ENCODE measurements at regions not wholly inside any gene's neighbourhood (a gene's known extent, or its start where the extent isn't known, plus 50 kb on each side); places are given as distances from the start of the nearest gene placed in this dataset.

DNA sequence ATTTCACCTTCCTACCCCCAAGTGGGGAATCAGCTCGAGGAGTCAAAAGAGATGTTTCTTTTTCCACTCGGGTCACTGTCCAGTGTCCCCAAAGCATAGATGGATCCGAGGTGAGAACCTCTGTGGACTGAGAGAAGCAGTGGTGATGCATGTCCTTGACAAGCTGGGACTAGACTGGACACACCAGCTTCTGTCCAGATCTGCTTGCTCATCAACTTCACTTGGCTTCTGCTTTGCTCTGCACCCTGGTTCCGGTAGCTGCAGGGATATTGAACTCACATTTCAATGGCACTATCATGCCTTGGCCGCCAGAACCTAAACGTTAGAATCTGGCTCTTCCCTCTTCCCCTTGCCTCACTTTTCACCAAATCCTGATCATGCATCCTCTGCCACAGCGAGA, 50.3 kb upstream of the CXCL12 start:
- no peak for DNase-seq

GRCh38 chr10:44436240-44436639, 51.3 kb upstream of the CXCL12 start:
- DNase-seq, result no peak

GRCh38 chr10:44437840-44438511, 53.1 kb upstream of the CXCL12 start:
- DNase-seq, result no peak

- DNase-seq, result no peak
These were observed 54.5 kb upstream of the CXCL12 start for GRCh38 chr10:44439239-44439957.

DNA sequence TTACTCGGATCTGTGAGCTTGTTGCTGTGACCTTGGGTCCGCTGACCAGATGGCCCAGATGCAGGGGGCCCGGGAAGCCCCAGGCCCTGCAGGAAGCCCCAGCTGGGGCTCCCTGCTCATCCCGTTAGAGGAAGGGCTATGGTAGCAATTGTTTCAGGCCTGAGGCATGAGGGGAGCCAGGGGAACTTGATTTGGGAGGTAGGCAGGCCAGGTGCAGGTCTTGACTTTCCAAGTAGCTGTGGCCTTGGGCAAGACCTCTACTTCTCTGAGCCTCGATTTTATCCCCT, 55.0 kb upstream of the CXCL12 start:
- no peak for DNase-seq

DNA sequence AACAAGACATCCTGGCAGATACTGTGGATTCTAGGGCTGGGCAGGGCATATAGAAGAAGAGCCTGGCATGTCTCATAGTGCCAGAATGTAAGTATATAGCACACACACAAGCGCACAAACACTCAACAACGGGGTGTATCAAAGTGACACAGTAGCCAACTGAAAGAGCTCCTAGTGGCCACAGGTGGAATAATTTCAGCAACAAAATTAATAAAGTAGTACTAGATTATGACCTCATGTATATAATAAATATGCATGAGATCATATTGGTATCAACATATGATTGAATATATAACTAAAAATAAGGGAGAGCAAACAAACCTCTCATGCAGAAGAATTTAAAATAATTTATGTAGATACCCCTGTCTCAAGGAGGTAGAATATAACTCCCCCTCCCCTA, 72.4 kb upstream of the CXCL12 start:
- no peak for DNase-seq

- no peak for DNase-seq
These were observed 73.9 kb upstream of the CXCL12 start for GRCh38 chr10:44458671-44459413.

GRCh38 chr10:44459671-44460070, 74.8 kb upstream of the CXCL12 start:
- no peak for DNase-seq

- DNase-seq, result no peak
These were observed 75.5 kb upstream of the CXCL12 start for GRCh38 chr10:44460416-44460815.

GRCh38 chr10:44462338-44462914, 77.5 kb upstream of the CXCL12 start:
- DNase-seq, result no peak

- DNase-seq, result no peak
These were observed 78.7 kb upstream of the CXCL12 start for GRCh38 chr10:44463511-44464121.

DNA sequence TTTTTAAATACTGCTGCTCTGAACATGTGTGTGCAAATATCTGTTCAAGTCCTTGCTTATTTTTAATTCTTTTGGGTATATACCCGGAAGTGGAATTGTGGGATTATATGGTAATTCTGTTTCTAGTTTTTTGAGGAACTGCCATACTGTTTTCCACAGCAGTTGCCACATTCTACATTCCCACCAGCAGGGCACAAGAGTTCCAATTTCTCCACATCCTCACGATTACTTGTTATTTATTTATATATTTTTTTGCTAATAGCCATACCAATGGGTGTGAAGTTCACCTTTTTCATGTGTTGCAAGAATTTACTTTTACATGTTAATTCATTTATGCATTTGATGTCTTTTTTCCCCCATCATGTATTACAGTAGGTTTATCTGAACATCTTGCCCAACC, 79.6 kb upstream of the CXCL12 start:
- no peak for DNase-seq

GRCh38 chr10:44465401-44466115, 80.7 kb upstream of the CXCL12 start:
- no peak for DNase-seq

GRCh38 chr10:44466236-44466635, 81.3 kb upstream of the CXCL12 start:
- no peak for DNase-seq

- no peak for DNase-seq
These were observed 82.2 kb upstream of the CXCL12 start for GRCh38 chr10:44467090-44467489.

GRCh38 chr10:44467900-44468299, 83.0 kb upstream of the CXCL12 start:
- no peak for DNase-seq

GRCh38 chr10:44468525-44468924, 83.6 kb upstream of the CXCL12 start:
- DNase-seq, result no peak

- DNase-seq, result no peak
These were observed 84.1 kb upstream of the CXCL12 start for GRCh38 chr10:44468965-44469364.

DNA sequence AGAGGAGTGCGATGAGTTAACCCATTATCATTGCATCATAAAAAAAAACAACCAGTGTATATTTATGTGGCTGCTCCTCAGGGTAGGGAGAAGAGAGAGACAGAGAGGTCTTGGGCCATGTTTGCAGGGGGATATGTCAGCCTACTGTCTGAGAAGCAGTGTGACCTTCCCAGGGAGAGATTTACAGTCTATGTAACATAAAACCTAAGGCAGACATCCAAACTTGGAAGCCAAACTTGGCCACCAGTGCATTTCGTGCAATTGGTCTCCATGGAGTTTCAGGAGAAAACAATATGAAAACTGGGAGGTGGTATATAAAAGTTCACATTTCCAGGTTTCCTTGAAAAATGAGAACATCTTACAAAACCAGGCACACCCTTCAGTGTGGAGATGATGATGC, 85.9 kb upstream of the CXCL12 start:
- DNase-seq, result no peak

DNA sequence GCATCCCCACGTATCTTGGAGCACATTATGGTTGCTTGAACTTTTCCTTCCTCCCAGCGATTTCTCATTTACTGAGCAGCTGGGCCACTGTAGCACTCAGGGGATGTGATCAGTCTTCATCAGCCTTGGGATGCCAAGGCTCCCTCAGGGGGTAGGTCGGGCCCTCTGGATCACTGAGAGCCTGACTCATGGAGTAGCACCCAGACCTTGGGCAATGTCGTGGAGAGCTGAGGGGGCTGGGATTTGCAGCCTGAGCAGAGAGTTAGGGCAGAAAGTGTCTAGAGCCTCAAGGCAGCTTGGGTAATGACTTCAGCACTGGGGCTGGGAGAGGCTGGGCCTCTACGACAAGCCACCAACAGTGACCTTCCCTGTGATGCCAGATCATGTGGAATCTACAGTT, 86.5 kb upstream of the CXCL12 start:
- no peak for DNase-seq

GRCh38 chr10:44473146-44473545, 88.2 kb upstream of the CXCL12 start:
- DNase-seq, result no peak

DNA sequence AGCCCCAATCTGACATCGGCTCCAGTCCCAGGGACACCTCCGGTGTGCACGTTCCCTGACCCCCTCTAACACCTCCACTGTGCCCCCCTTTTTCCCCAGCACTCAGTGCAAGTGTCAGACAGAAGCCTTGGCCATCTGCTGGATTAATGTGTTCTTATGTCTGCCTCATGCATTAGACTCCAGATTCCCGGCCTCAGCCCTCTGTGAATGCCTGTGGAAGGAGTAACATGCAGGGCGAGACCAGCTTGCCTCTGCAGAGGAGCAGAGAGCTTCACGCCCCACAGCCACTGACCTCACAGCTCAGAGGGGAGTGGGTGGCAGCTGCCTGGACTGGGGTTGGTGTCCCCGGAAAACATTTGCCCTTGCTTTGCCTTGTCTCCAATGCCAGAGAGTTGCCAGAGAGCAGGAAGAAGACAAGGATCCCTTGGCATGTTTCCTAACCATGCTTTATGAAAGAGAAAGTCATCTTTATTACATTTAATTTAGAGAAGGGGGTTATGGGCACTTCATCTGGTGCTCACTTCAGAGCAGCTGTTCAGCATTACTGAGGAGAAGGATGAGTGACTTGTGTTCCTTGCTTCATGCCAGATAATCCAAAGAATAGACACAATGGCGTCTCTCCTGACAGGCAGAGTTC, 91.6 kb upstream of the CXCL12 start:
- no peak for DNase-seq
